ENCODE measurements at regions not wholly inside any gene's neighbourhood (a gene's known extent, or its start where the extent isn't known, plus 50 kb on each side); places are given as distances from the start of the nearest gene placed in this dataset.

- no peak for DNase-seq (ENCODE audit: low read depth)
Observed at GRCh38 chr2:153020201-153020600, 301.8 kb downstream of the ARL6IP6 start.

DNA sequence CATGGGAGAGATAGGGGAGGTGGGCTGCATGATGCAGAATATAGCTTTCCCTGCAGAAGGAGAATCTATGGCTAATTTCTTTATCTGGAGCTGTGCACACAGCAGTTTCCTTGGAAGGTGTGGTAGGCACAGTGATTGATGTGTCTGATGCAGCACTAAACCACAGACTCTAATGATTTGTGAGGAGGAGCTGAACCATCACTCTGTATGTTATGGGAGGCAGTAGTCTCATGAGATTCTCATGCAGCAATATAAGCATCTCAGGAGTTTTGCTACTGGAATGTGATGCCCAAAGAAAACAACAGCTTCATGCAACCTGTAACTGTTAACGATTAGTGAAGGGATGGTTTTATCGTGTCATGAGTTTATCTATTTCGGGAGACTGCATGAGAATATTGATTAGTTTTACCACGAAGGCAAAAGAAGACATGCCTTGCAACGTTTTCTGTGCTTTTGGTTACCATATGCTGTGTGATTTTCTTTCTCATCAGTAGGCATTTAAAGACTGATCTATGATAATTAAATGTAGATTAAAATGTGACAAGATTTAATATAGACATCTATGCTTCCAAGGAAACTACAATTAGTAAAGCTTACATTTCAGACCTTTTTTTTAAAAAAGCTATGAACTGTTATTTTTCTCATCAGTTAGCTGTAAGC lies 286.8 kb downstream of the ARL6IP6 start:
- DNase-seq (ENCODE audit: low read depth), result no peak

DNA sequence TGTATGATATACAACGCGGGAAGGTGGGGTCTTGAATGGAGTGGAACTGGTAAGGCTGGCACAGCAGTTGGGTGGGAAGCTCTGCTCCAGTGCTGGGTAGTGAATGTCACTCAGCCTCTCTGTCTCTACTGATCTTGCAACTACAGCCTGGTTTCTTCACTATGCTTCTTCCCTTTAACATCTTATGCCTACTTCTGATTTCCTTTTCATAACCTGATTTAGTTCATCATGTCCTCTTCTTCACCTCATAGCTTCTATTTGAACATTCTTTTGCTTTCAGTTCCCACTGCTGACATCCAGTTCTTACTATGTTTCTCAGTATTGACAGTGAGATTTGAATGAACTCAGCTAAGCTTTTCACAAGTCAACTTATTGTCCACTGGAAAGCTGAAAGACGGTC lies 286.2 kb downstream of the ARL6IP6 start:
- no peak for DNase-seq (ENCODE audit: low read depth)

GRCh38 chr2:152974146-152974545 lies 255.7 kb downstream of the ARL6IP6 start:
- DNase-seq (ENCODE audit: low read depth), result no peak

DNA sequence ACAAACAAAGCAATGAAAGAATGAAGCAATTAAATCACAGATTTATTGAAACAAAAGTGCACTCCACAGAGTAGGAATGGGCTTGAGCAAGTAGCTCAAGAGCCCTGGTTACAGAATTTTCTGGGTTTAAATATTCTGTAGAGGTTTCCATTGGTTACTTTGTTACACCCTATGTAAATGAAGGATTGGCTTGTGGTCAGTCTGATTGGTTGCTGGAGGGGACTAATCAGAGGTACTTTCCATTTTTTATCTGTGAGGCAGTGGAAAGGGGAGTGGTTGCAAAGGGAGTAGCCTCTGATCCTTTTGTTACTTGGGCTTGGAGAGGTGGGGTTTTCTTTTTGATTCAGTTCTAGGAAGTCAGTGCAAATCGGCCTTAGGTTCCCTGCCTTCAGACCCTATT lies 253.3 kb downstream of the ARL6IP6 start:
- no peak for DNase-seq (ENCODE audit: low read depth)

DNA sequence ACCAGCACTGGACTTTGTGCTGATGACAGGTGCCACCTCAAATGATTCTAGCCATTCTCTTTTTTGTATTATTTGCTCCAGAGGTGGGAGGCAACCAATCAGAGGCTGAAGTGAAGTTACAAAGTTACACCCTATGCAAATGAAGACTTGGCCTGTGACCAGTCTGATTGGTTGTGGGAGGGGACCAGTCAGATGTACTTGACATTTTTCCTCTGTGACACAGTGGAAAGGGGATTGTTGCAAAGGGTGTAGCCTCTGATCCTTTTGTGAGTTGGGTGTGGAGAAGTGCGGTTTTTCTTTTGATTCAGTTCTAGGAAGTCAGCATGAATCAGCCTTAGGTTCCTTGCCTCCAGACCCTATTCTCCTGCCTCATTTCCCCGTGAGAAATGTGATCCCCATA lies 244.0 kb downstream of the ARL6IP6 start:
- DNase-seq (ENCODE audit: low read depth), result no peak

GRCh38 chr2:152961351-152961750 lies 242.9 kb downstream of the ARL6IP6 start:
- DNase-seq (ENCODE audit: low read depth), result no peak

DNA sequence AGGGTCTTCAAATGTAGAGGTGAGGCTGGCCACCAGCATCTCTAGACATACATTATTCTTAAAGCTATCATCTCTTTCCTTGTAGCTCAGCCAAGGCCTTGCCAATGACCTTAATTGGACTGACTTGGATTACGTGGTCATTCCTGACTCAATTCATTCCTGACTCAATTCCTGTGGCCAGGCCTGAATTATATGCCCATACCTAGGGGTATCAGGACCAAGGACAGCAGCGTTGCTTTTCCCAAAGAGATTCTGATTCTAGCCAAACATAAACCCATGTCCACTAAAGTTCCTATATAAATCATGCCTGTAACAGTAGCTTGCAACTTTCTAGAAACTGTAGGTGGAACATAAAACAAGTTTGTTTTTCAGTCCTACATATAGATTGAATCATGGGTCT lies 231.7 kb downstream of the ARL6IP6 start:
- DNase-seq (ENCODE audit: low read depth), result peak; percentile 8

DNA sequence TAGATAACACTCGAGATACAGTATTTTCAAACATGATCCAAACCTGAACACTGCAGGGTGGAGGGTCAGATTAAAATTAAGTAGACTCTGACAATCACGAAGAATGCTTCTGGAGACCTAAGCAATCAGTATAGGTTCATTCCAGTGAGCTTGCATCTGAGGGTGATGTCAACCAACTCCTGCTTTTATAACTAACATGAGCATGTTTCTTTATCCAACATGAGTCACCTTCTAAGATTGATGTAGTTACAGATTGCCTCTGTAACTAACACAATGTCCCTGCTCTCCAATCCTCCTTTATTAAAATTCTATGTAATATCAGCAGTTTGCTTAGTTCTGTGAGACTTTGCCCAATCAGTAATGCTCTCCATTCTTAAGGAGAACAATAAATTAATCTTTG lies 225.7 kb downstream of the ARL6IP6 start:
- DNase-seq (ENCODE audit: low read depth), result no peak

GRCh38 chr2:152942940-152943440 lies 224.6 kb downstream of the ARL6IP6 start:
- no peak for DNase-seq (ENCODE audit: low read depth)

GRCh38 chr2:152930501-152930900 lies 212.1 kb downstream of the ARL6IP6 start:
- DNase-seq (ENCODE audit: low read depth), result no peak

- no peak for DNase-seq (ENCODE audit: low read depth)
Observed at GRCh38 chr2:152929628-152930027, 211.2 kb downstream of the ARL6IP6 start.

DNA sequence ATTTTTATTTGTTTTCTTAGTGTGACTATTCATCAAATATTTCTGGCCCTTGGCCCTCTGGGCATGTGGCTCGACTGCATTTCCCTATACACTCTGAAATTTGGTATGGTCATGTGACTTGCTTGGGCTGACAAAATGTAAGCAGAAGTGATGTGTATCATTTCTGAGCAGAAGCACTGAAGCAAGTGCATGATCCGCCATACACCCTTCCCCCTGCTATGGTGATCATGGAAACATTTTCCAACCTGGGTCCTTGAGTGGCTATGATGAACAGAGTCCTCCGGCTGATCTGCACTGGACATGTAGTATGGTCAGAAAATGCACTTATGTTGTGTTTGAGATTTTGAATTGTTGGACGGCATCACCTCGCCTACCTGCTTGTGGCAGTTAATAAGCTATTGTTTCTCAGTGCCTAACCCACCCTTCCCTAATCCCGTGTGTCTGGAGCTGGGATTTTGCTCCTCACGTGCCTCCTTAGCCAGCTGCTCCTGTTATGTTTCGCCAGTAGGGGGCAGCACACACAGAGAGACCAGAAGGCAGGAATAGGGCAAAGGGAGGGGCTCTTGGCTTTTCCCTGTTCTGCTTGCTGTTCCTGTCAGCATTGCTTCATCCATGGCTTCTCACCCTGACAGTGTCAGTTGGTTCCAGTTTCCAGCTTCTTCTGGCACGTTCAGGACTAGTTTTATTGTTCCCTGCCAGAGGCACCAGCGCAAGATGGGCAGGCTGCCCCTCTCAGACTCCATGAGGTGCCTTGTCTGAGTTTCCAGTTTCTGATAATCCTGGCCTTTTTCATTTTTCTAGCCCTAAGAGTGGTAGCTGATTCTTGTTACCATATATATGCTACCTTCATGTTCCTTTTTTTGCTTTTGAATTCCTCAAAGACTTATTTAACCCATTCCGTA lies 207.4 kb downstream of the ARL6IP6 start:
- DNase-seq (ENCODE audit: low read depth), result peak; percentile 69

GRCh38 chr2:152924722-152925121 lies 206.3 kb downstream of the ARL6IP6 start:
- peak; percentile 1 for DNase-seq (ENCODE audit: low read depth)

DNA sequence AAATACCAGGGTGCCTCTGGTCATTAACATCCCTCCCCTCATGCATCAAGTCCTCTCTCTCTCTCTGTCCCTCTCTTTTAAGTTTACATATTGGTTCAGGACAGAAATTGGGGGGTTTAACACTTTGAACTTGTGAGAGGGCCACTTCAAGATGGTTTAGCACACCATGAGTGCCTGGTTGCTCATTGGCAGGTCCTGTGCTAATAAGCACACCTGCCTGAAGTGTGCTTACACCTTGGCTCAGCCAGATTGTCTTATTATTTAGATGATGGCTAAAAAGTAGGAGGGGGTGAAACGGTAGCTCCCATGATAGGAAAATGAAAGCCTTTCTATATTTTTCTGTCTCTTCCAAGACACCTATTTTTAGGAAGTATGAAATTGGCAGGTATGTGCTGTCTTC lies 205.8 kb downstream of the ARL6IP6 start:
- DNase-seq (ENCODE audit: low read depth), result no peak

- DNase-seq (ENCODE audit: low read depth), result peak; percentile 46
Observed at GRCh38 chr2:152920846-152921245, 202.4 kb downstream of the ARL6IP6 start.

DNA sequence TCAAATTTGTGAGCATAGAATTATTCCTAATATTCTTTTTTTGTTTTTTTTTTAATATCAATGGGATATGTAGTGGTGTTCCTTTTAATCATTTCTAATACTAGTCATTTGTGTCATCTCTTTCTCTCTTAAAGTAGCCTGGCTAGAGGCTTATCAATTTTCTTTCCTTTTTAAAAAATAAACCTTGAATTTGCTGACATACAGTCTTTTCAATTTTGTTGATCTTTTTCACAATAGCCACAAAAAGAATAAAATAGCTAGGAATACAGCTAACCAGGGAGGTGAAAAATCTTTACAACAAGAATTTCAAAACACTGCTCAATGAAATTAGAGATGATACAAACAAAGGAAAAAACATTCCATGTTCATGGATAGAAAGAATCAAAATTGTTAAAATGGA lies 192.6 kb downstream of the ARL6IP6 start:
- no peak for DNase-seq (ENCODE audit: low read depth)

- DNase-seq (ENCODE audit: low read depth), result no peak
Observed at GRCh38 chr2:152907046-152907445, 188.6 kb downstream of the ARL6IP6 start.

DNA sequence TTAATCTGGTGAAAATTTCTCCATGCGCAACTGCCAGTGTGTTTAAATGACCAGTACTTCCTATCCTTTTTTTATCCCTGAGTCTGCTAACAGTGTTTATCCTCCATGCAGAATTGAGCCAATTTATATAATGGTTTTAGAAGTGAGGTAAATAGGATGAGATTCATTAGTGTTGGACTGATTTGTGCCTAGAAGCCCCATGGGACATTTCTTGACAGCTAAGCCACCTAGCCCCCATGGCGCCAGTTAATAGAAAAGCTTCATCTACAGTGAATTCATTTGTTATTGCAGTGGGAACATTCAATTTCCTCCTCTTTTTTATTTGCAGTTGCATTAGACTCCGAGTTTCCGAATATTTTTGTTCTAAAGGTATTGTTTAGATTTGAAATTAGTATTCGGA lies 175.6 kb downstream of the ARL6IP6 start:
- DNase-seq (ENCODE audit: low read depth), result no peak

DNA sequence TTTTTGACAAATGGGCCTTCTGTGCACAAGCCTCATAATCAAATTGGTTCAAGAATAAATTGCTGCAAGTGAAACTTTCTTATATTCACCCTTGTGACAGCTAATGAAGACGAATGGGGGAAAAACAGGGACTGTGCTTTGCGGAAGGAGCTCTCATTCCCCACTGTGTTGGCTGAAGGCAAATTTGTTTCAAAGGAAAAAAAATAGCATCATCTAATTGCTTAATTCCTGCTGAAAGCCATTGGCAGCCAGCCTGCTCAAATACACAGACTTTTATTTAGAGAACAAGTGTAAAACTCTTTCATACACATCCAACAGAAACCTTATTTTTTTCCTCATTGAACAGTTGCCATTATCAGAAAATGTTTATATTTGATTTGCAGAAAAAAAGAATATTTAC lies 172.3 kb downstream of the ARL6IP6 start:
- DNase-seq (ENCODE audit: low read depth), result no peak

DNA sequence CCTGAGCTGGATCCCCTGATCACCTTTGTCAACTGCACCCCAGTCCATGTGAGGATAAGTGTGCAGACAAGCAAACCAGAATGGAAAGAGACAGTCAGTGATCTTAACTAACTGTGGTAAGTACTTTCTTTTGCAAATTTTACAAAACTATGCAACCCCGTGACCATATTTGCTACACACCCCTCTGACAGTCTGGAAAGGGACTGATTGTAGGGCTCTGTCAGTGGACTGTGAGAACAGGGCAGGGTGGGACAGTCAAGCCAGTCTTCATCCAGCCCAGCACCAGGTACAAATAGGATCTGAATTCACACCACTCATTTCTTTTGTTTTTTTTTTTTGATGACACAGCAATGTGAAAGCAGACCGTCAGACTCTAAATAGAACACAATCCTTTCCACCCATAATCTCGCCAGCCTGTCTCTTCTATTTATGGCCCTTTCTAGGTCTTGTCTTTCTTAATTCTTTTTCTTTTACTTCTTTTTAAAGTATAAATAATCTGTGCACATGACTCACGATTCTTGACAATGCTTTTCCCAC lies 165.6 kb downstream of the ARL6IP6 start:
- DNase-seq (ENCODE audit: low read depth), result no peak

DNA sequence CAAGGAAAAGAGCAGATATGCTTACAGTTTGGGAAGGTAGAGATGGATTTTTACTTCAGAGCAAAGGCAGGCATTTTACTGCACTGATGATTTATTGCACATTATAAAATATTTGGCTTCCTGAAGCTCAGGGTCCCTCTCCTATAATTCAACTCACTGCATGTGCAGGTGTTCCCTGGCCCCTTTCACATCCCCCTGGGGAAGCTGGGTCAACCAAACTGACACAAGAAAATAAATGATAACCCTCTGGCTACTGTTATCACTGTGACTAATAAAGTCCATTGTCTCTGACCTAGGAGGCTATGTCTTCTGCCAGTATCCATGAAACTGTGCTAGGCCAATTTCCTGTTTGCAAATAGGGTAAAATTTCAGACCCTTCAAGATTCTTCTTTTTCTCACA lies 163.1 kb downstream of the ARL6IP6 start:
- no peak for DNase-seq (ENCODE audit: low read depth)

- no peak for DNase-seq (ENCODE audit: low read depth)
Observed at GRCh38 chr2:152879275-152879674, 160.9 kb downstream of the ARL6IP6 start.
